ENCODE measurements at regions not wholly inside any gene's neighbourhood (a gene's known extent, or its start where the extent isn't known, plus 50 kb on each side); places are given as distances from the start of the nearest gene placed in this dataset.

- H3K9me3 Mint-ChIP-seq (ENCODE audit: unreplicated experiment): no peaks in the 10 kb centered on the region
- no peaks in the 10 kb centered on the region for H3K4me1 Mint-ChIP-seq (ENCODE audit: low read depth, unreplicated experiment)
- no peak overlapping the region for H3K4me3 Mint-ChIP-seq (ENCODE audit: unreplicated experiment)
- no peak overlapping the region for H3K27ac Mint-ChIP-seq (ENCODE audit: unreplicated experiment)
- no peak for DNase-seq
- H3K36me3 Mint-ChIP-seq (ENCODE audit: unreplicated experiment): no peaks in the 10 kb centered on the region
- no peaks in the 10 kb centered on the region for H3K27me3 Mint-ChIP-seq (ENCODE audit: unreplicated experiment)
- no peak for TF ChIP-seq CTCF (IDR thresholded peaks at IDR 0.05; ENCODE audit: partially characterized antibody, unreplicated experiment)
These were observed 503.1 kb upstream of the LCORL start for GRCh38 chr4:18524667-18525066.

GRCh38 chr4:18518098-18518497 is 496.5 kb upstream of the LCORL start:
- Mint-ChIP-seq H3K4me1 (ENCODE audit: low read depth, unreplicated experiment) (no peaks in the 10 kb centered on the region), H3K9me3 (ENCODE audit: unreplicated experiment) (no peaks in the 10 kb centered on the region), H3K27ac (ENCODE audit: unreplicated experiment) (no peak overlapping the region), H3K36me3 (ENCODE audit: unreplicated experiment) (no peaks in the 10 kb centered on the region), H3K27me3 (ENCODE audit: unreplicated experiment) (no peaks in the 10 kb centered on the region), H3K4me3 (ENCODE audit: unreplicated experiment) (no peak overlapping the region)
- no peak for DNase-seq
- no peak for TF ChIP-seq CTCF (IDR thresholded peaks at IDR 0.05; ENCODE audit: partially characterized antibody, unreplicated experiment)

GRCh38 chr4:18513861-18514260 is 492.3 kb upstream of the LCORL start:
- no peak overlapping the region for H3K4me3 Mint-ChIP-seq (ENCODE audit: unreplicated experiment)
- no peak for DNase-seq
- no peaks in the 10 kb centered on the region for H3K27me3 Mint-ChIP-seq (ENCODE audit: unreplicated experiment)
- H3K4me1 Mint-ChIP-seq (ENCODE audit: low read depth, unreplicated experiment): peaks cover 3% of the 10 kb centered on the region
- H3K9me3 Mint-ChIP-seq (ENCODE audit: unreplicated experiment): no peaks in the 10 kb centered on the region
- no peak overlapping the region for H3K27ac Mint-ChIP-seq (ENCODE audit: unreplicated experiment)
- no peaks in the 10 kb centered on the region for H3K36me3 Mint-ChIP-seq (ENCODE audit: unreplicated experiment)
- TF ChIP-seq CTCF (IDR thresholded peaks at IDR 0.05; ENCODE audit: partially characterized antibody, unreplicated experiment): no peak

- H3K4me1 Mint-ChIP-seq (ENCODE audit: low read depth, unreplicated experiment): peaks cover 3% of the 10 kb centered on the region
- H3K9me3 Mint-ChIP-seq (ENCODE audit: unreplicated experiment): no peaks in the 10 kb centered on the region
- H3K27ac Mint-ChIP-seq (ENCODE audit: unreplicated experiment): no peak overlapping the region
- H3K36me3 Mint-ChIP-seq (ENCODE audit: unreplicated experiment): no peaks in the 10 kb centered on the region
- no peak for TF ChIP-seq CTCF (IDR thresholded peaks at IDR 0.05; ENCODE audit: partially characterized antibody, unreplicated experiment)
- no peaks in the 10 kb centered on the region for H3K27me3 Mint-ChIP-seq (ENCODE audit: unreplicated experiment)
- no peak overlapping the region for H3K4me3 Mint-ChIP-seq (ENCODE audit: unreplicated experiment)
- DNase-seq: no peak
These were observed 491.2 kb upstream of the LCORL start for GRCh38 chr4:18512718-18513117.

GRCh38 chr4:18511727-18512126 is 490.2 kb upstream of the LCORL start:
- no peak for DNase-seq
- Mint-ChIP-seq H3K4me3 (ENCODE audit: unreplicated experiment) (no peak overlapping the region), H3K36me3 (ENCODE audit: unreplicated experiment) (no peaks in the 10 kb centered on the region), H3K27me3 (ENCODE audit: unreplicated experiment) (no peaks in the 10 kb centered on the region), H3K9me3 (ENCODE audit: unreplicated experiment) (no peaks in the 10 kb centered on the region), H3K4me1 (ENCODE audit: low read depth, unreplicated experiment) (peaks cover 3% of the 10 kb centered on the region), H3K27ac (ENCODE audit: unreplicated experiment) (no peak overlapping the region)
- TF ChIP-seq CTCF (IDR thresholded peaks at IDR 0.05; ENCODE audit: partially characterized antibody, unreplicated experiment): no peak

Measured in glutamatergic neuron (in vitro differentiated cells).